Caco-2 (cell line): ENCODE measurements at regions not wholly inside any gene's neighbourhood (a gene's known extent, or its start where the extent isn't known, plus 50 kb on each side); places are given as distances from the start of the nearest gene placed in this dataset.

Experiments
- BruUV-seq: library from RNA; stranded (reverse); fragments of 400-500 nt; replicated peaks from 2 replicates; lab custom pipeline; 2021; lab: Mats Ljungman, UMichigan
- CTCF ChIA-PET: fragments of 300-600 bp; sonication (Branson Sonifier 250); formaldehyde crosslinking; loops from one replicate; lab custom pipeline; 2022; ENCODE audit warnings: antibody characterized with exemption; lab: Charles Lee
- POLR2A ChIA-PET: fragments of 300-600 bp; sonication (Branson Sonifier 250); formaldehyde crosslinking; loops from one replicate; lab custom pipeline; 2022; ENCODE audit warnings: antibody characterized with exemption; lab: Charles Lee
- DNase-seq, 2 experiments: peaks; one replicate each; pipeline versions ENCODE4 v3.0.0 to v3.0.0-alpha.2; 2020 to 2022
- H3K27me3 ChIP-seq: replicated peaks from 2 replicates; pipeline ENCODE4 v1.6.0; 2011; ENCODE audit warnings: low read length; ENCODE audit not compliant: control insufficient read depth, insufficient read depth
- H3K36me3 ChIP-seq: 2 replicates; pipeline ENCODE4 v1.5.1; 2011; ENCODE audit warnings: low read length; ENCODE audit not compliant: control insufficient read depth, insufficient read depth
- H3K4me1 ChIP-seq: fragments of 250-450 bp; sonication (Bioruptor Pico); 2 replicates; pipeline ENCODE4 v1.5.1; 2020; ENCODE audit warnings: mild to moderate bottlenecking
- H3K4me3 ChIP-seq: 2 replicates; pipeline ENCODE4 v1.5.1; 2011; ENCODE audit warnings: low read depth, mild to moderate bottlenecking, control low read depth, low read length
- H3K9me3 ChIP-seq: fragments of 250-450 bp; sonication (Bioruptor Pico); 2 replicates; pipeline ENCODE4 v1.5.1; 2020; ENCODE audit warnings: mild to moderate bottlenecking, moderate library complexity
- H3K27ac Mint-ChIP-seq: one replicate; pipeline ENCODE4 v1.8.0; 2022; ENCODE audit warnings: mixed read lengths; ENCODE audit not compliant: unreplicated experiment
- H3K27me3 Mint-ChIP-seq: one replicate; pipeline ENCODE4 v1.8.0; 2022; ENCODE audit warnings: mixed read lengths; ENCODE audit not compliant: insufficient read depth, unreplicated experiment
- H3K36me3 Mint-ChIP-seq: one replicate; pipeline ENCODE4 v1.8.0; 2022; ENCODE audit warnings: mild to moderate bottlenecking, mixed read lengths; ENCODE audit not compliant: insufficient read depth, unreplicated experiment
- H3K4me1 Mint-ChIP-seq: one replicate; pipeline ENCODE4 v1.8.0; 2022; ENCODE audit warnings: low read depth, mixed read lengths; ENCODE audit not compliant: unreplicated experiment
- H3K4me3 Mint-ChIP-seq: one replicate; pipeline ENCODE4 v1.8.0; 2022; ENCODE audit warnings: mild to moderate bottlenecking, moderate library complexity, mixed read lengths; ENCODE audit not compliant: unreplicated experiment
- H3K9me3 Mint-ChIP-seq: one replicate; pipeline ENCODE4 v1.8.0; 2022; ENCODE audit warnings: mixed read lengths; ENCODE audit not compliant: unreplicated experiment
- intact Hi-C: fragments of 100-400 bp; cut with micrococcal nuclease; formaldehyde crosslinking; loops from one replicate; pipeline ENCODE4 v1.10.0; 2022; ENCODE audit not compliant: unreplicated experiment
- TF ChIP-seq, protein P1 (sequence below), 2 experiments: fragments of 200-600 bp in 1 of 2; IDR thresholded peaks; 1 replicate in 1 of 2; 2 replicates in 1 of 2; pipeline versions ENCODE4 v1.5.1 to v1.8.0; 2011 to 2022; ENCODE audit warnings: antibody characterized with exemption in 1 of 2, control low read depth in 1 of 2, inconsistent platforms in 1 of 2, low read depth in 1 of 2, low read length in 1 of 2, mild to moderate bottlenecking in 1 of 2, moderate library complexity in 1 of 2; ENCODE audit not compliant: insufficient read depth in 1 of 2, severe bottlenecking in 1 of 2, unreplicated experiment in 1 of 2

DNA sequence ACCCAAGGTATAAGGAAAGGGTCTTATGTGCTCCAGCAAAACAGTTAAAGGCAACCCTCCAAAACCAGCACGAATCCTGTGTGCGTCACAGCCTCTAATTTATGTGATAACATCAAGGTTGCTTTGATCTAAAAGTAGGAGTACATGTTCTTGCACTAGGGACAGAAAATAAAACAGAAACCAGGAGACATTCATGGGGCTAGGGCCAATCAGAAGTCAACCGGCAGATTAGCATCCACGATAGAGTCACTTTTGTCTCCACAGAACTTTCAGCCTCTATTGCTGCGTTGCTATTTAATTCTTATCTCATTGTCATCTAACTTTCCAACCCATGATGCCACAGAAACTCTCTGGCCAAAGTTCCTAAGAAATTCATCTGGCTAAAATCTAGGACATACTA is 178.8 kb upstream of the PTCHD4 start:
- CTCF ChIA-PET: no interaction called here

DNA sequence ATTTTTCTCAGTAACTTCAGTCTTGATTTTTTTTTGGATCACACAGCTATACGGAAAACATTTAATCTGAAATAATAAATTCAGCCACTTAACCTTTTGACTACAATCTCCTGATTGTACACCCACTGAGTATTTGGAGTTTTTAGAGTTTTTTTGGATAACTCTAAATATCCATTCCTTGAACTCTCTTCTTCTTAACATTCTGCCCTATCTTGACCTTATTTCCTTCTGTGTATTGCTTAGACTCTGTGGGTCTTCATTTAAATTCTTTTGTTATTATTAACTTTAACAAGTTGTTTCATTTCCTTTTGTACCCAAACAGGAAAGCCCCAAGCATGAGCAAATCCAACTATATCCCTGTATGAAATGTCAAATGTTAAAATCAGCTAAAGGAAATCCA is 170.2 kb upstream of the PTCHD4 start:
- H3K4me1 ChIP-seq: no peaks in the 10 kb centered on the region
- TF ChIP-seq, protein P1, sequence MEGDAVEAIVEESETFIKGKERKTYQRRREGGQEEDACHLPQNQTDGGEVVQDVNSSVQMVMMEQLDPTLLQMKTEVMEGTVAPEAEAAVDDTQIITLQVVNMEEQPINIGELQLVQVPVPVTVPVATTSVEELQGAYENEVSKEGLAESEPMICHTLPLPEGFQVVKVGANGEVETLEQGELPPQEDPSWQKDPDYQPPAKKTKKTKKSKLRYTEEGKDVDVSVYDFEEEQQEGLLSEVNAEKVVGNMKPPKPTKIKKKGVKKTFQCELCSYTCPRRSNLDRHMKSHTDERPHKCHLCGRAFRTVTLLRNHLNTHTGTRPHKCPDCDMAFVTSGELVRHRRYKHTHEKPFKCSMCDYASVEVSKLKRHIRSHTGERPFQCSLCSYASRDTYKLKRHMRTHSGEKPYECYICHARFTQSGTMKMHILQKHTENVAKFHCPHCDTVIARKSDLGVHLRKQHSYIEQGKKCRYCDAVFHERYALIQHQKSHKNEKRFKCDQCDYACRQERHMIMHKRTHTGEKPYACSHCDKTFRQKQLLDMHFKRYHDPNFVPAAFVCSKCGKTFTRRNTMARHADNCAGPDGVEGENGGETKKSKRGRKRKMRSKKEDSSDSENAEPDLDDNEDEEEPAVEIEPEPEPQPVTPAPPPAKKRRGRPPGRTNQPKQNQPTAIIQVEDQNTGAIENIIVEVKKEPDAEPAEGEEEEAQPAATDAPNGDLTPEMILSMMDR (IDR thresholded peaks at IDR 0.05; ENCODE audit: insufficient read depth in 1 of 2, low read depth in 1 of 2, low read length in 1 of 2, severe bottlenecking in 1 of 2, unreplicated experiment in 1 of 2): no peak
- no peak overlapping the region for H3K4me3 ChIP-seq
- Mint-ChIP-seq H3K27me3 (peaks cover 3% of the 10 kb centered on the region), H3K4me1 (no peaks in the 10 kb centered on the region), H3K4me3 (no peak overlapping the region), H3K27ac (no peak overlapping the region), H3K9me3 (no peaks in the 10 kb centered on the region), H3K36me3 (no peaks in the 10 kb centered on the region)
- intact Hi-C loops: no loop called here
- CTCF ChIA-PET: no interaction called here
- H3K9me3 ChIP-seq: no peaks in the 10 kb centered on the region
- POLR2A ChIA-PET: no interaction called here
- H3K36me3 ChIP-seq: no peaks in the 10 kb centered on the region
- BruUV-seq: no TSS peak
- no peak for DNase-seq
- H3K27me3 ChIP-seq: no peaks in the 10 kb centered on the region

More for the DNA sequence above, 178.8 kb upstream of the PTCHD4 start:
- POLR2A ChIA-PET: no interaction called here
- Histone ChIP-seq H3K4me3 (no peak overlapping the region), H3K9me3 (no peaks in the 10 kb centered on the region), H3K27me3 (no peaks in the 10 kb centered on the region), H3K36me3 (no peaks in the 10 kb centered on the region), H3K4me1 (no peaks in the 10 kb centered on the region)
- H3K27ac Mint-ChIP-seq: no peak overlapping the region
- H3K4me3 Mint-ChIP-seq: no peak overlapping the region
- H3K36me3 Mint-ChIP-seq: no peaks in the 10 kb centered on the region
- BruUV-seq: no TSS peak
- DNase-seq: no peak
- no peaks in the 10 kb centered on the region for H3K27me3 Mint-ChIP-seq
- H3K9me3 Mint-ChIP-seq: no peaks in the 10 kb centered on the region
- H3K4me1 Mint-ChIP-seq: no peaks in the 10 kb centered on the region
- TF ChIP-seq, protein P1 (IDR thresholded peaks at IDR 0.05; ENCODE audit: insufficient read depth in 1 of 2, low read depth in 1 of 2, low read length in 1 of 2, severe bottlenecking in 1 of 2, unreplicated experiment in 1 of 2): no peak
- intact Hi-C loops: no loop called here

DNA sequence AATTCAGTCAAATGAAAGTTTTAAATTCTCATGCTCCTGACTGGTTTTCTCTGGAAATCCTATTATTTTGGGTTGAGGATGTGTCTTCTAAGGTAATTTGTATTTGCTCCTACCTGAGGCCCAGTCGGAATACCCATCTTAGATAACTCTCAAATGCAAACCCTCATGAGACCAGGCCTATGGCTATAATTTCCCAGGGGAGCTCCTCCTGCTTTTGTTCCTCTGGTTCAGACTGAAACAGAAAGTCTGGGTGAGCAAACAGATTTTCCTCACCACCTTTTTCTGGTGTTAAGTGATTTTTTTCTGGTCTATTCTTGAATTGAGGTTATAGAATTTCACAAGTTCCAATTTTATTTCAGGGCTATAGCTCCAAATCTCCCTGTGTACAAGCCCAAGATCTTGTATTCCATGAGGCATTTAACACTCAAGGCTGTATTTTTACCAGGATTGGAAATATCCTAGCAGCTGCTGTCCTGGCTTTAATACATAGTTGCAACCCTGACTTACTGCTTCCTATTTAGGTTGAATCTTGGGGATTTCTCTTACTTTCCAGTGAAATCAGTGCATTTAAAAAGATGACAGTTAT is 169.1 kb upstream of the PTCHD4 start:
- TF ChIP-seq, protein P1 (IDR thresholded peaks at IDR 0.05; ENCODE audit: insufficient read depth in 1 of 2, low read depth in 1 of 2, low read length in 1 of 2, severe bottlenecking in 1 of 2, unreplicated experiment in 1 of 2): no peak
- Mint-ChIP-seq H3K4me1 (no peaks in the 10 kb centered on the region), H3K27ac (no peak overlapping the region), H3K4me3 (no peak overlapping the region), H3K36me3 (no peaks in the 10 kb centered on the region), H3K27me3 (peaks cover 3% of the 10 kb centered on the region), H3K9me3 (no peaks in the 10 kb centered on the region)
- BruUV-seq: no TSS peak
- ChIA-PET CTCF (no interaction called here), POLR2A (no interaction called here)
- Histone ChIP-seq H3K36me3 (no peaks in the 10 kb centered on the region), H3K4me3 (no peak overlapping the region), H3K9me3 (no peaks in the 10 kb centered on the region), H3K4me1 (no peaks in the 10 kb centered on the region), H3K27me3 (no peaks in the 10 kb centered on the region)
- no peak for DNase-seq
- intact Hi-C loops: no loop called here
